ENCODE measurements at regions not wholly inside any gene's neighbourhood (a gene's known extent, or its start where the extent isn't known, plus 50 kb on each side); places are given as distances from the start of the nearest gene placed in this dataset.

GRCh38 chr15:88334436-88334835, 77.9 kb upstream of the NTRK3 start:
- Histone ChIP-seq H3K9me3 (no peaks in the 10 kb centered on the region; the same call in 1 of the 2 replicates), H3K36me3 (no peaks in the 10 kb centered on the region), H3K27me3 (no peaks in the 10 kb centered on the region), H3K4me1 (0 out of 2 replicates have a peak, but pooled peaks cover 2% of the 10 kb centered on the region), H3K4me3 (ENCODE audit: low read depth, low read length) (no peak overlapping the region)
- no peak for TF ChIP-seq CTCF (IDR thresholded peaks at IDR 0.05; ENCODE audit: low read depth, low read length)
- DNase-seq = no peak

GRCh38 chr15:88331291-88331690, 74.8 kb upstream of the NTRK3 start:
- peak; percentile 88 for DNase-seq
- peak; percentile 95 for TF ChIP-seq CTCF (IDR thresholded peaks at IDR 0.05; ENCODE audit: low read depth, low read length)
- H3K27me3 ChIP-seq = no peaks in the 10 kb centered on the region
- 0 out of 2 replicates have a peak, but pooled peaks cover 2% of the 10 kb centered on the region for H3K4me1 ChIP-seq
- no peaks in the 10 kb centered on the region for H3K36me3 ChIP-seq
- no peaks in the 10 kb centered on the region; the same call in 1 of the 2 replicates for H3K9me3 ChIP-seq
- H3K4me3 ChIP-seq (ENCODE audit: low read depth, low read length) = no peak overlapping the region

GRCh38 chr15:88326924-88327323, 70.4 kb upstream of the NTRK3 start:
- Histone ChIP-seq H3K4me1 (0 out of 2 replicates have a peak, but pooled peaks cover 2% of the 10 kb centered on the region), H3K36me3 (no peaks in the 10 kb centered on the region), H3K27me3 (no peaks in the 10 kb centered on the region), H3K4me3 (ENCODE audit: low read depth, low read length) (no peak overlapping the region), H3K9me3 (no peaks in the 10 kb centered on the region)
- no peak for TF ChIP-seq CTCF (IDR thresholded peaks at IDR 0.05; ENCODE audit: low read depth, low read length)
- DNase-seq = no peak

GRCh38 chr15:88324741-88325065, 68.2 kb upstream of the NTRK3 start:
- no peak overlapping the region for H3K4me3 ChIP-seq (ENCODE audit: low read depth, low read length)
- no peak for DNase-seq
- no peaks in the 10 kb centered on the region for H3K9me3 ChIP-seq
- no peaks in the 10 kb centered on the region for H3K4me1 ChIP-seq
- H3K27me3 ChIP-seq = no peaks in the 10 kb centered on the region
- no peak for TF ChIP-seq CTCF (IDR thresholded peaks at IDR 0.05; ENCODE audit: low read depth, low read length)
- H3K36me3 ChIP-seq = no peaks in the 10 kb centered on the region

- H3K36me3 ChIP-seq = no peaks in the 10 kb centered on the region
- no peaks in the 10 kb centered on the region for H3K9me3 ChIP-seq
- DNase-seq = no peak
- H3K4me3 ChIP-seq (ENCODE audit: low read depth, low read length) = no peak overlapping the region
- no peaks in the 10 kb centered on the region for H3K27me3 ChIP-seq
- TF ChIP-seq CTCF (IDR thresholded peaks at IDR 0.05; ENCODE audit: low read depth, low read length) = no peak
- H3K4me1 ChIP-seq = no peaks in the 10 kb centered on the region
Measured at GRCh38 chr15:88323976-88324740, 67.6 kb upstream of the NTRK3 start.

- H3K4me3 ChIP-seq (ENCODE audit: low read depth, low read length) = no peak overlapping the region
- H3K4me1 ChIP-seq = no peaks in the 10 kb centered on the region
- no peaks in the 10 kb centered on the region for H3K36me3 ChIP-seq
- DNase-seq = no peak
- no peaks in the 10 kb centered on the region for H3K27me3 ChIP-seq
- no peaks in the 10 kb centered on the region for H3K9me3 ChIP-seq
- no peak for TF ChIP-seq CTCF (IDR thresholded peaks at IDR 0.05; ENCODE audit: low read depth, low read length)
Measured at GRCh38 chr15:88323468-88323867, 66.9 kb upstream of the NTRK3 start.
